B cell (primary cell): ENCODE measurements at regions not wholly inside any gene's neighbourhood (a gene's known extent, or its start where the extent isn't known, plus 50 kb on each side); places are given as distances from the start of the nearest gene placed in this dataset.

Experiments used
- EZH2 ChIP-seq: IDR thresholded peaks from 2 replicates; pipeline ENCODE4 v1.6.1; 2012; ENCODE audit warnings: borderline replicate concordance, low read depth, mild to moderate bottlenecking, moderate library complexity, low read length; ENCODE audit not compliant: insufficient read depth, poor library complexity, severe bottlenecking
- TF ChIP-seq, protein P1 (sequence below): fragments of 200-600 bp; IDR thresholded peaks from one replicate; pipeline ENCODE4 v1.8.0; 2022; ENCODE audit warnings: antibody characterized with exemption, mild to moderate bottlenecking

- TF ChIP-seq, protein P1, sequence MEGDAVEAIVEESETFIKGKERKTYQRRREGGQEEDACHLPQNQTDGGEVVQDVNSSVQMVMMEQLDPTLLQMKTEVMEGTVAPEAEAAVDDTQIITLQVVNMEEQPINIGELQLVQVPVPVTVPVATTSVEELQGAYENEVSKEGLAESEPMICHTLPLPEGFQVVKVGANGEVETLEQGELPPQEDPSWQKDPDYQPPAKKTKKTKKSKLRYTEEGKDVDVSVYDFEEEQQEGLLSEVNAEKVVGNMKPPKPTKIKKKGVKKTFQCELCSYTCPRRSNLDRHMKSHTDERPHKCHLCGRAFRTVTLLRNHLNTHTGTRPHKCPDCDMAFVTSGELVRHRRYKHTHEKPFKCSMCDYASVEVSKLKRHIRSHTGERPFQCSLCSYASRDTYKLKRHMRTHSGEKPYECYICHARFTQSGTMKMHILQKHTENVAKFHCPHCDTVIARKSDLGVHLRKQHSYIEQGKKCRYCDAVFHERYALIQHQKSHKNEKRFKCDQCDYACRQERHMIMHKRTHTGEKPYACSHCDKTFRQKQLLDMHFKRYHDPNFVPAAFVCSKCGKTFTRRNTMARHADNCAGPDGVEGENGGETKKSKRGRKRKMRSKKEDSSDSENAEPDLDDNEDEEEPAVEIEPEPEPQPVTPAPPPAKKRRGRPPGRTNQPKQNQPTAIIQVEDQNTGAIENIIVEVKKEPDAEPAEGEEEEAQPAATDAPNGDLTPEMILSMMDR: no peak
- no peak for TF ChIP-seq EZH2
These were observed 289.8 kb downstream of the GRIN2B start for GRCh38 chr12:13691598-13691997.
